HUES64 (cell line): ENCODE measurements at regions not wholly inside any gene's neighbourhood (a gene's known extent, or its start where the extent isn't known, plus 50 kb on each side); places are given as distances from the start of the nearest gene placed in this dataset.

ENCODE experiments used
- H3K27ac ChIP-seq: 2 replicates; pipeline ENCODE4 v1.7.0; 2013; ENCODE audit warnings: low read depth, low read length, inconsistent platforms
- H3K27me3 ChIP-seq: 2 replicates; pipeline ENCODE4 v1.6.1; 2013; ENCODE audit warnings: mild to moderate bottlenecking, low read length; ENCODE audit not compliant: insufficient read depth
- H3K36me3 ChIP-seq: 2 replicates; pipeline ENCODE4 v1.6.1; 2013; ENCODE audit warnings: mild to moderate bottlenecking, low read length; ENCODE audit not compliant: insufficient read depth
- H3K4me1 ChIP-seq: 2 replicates; pipeline ENCODE4 v1.6.1; 2013; ENCODE audit warnings: mild to moderate bottlenecking, low read length, moderate library complexity; ENCODE audit not compliant: insufficient read depth
- H3K4me3 ChIP-seq: 2 replicates; pipeline ENCODE4 v1.5.1; 2013; ENCODE audit warnings: mild to moderate bottlenecking, low read length, moderate library complexity
- H3K9ac ChIP-seq: 2 replicates; pipeline ENCODE4 v1.6.1; 2013; ENCODE audit warnings: mild to moderate bottlenecking, low read depth, low read length
- H3K9me3 ChIP-seq: 2 replicates; pipeline ENCODE4 v1.6.1; 2013; ENCODE audit warnings: low read depth, low read length; ENCODE audit not compliant: insufficient read depth
- WGBS: fragments of 150-250, 120-280 bp; methylation state at CpG from one replicate; pipeline ENCODE4 v1.1.7; 2013; ENCODE audit warnings: missing lambda C conversion rate; 5-methylcytosine and 5-hydroxymethylcytosine counted together

DNA sequence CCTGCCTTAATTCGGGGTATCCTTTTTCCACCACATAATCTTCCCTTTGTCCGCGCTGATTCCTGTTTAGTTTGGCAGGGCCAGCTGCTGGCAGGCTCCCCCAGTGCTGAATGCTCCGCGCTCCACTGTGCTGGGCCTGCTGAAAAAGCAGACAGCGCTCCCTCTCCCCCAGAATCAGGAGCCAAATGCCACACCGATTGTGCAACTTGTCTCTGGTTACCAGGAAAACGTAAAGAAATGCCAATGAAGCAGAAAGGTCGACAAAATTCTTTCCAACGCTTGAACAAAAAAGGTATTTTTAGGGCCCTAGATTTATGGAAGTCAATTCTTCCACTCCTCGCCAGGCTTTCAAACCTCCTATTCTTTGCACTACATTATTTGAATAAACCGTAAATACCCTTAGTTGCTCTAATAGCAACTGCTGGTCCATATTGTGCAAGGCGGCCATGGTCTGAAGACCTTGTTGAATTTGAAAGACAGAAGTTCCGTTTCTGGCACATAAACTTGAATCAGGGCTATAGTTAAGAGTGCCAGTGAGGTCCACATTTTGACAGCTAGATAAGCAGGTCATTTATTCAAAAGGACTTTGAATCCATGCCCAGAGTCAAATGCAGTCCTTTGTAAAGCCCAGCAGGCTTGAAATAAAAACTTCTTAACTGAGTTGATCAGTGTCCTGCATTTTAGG is 206.7 kb upstream of the RFC3 start:
- Histone ChIP-seq H3K9me3 (no peaks in the 10 kb centered on the region), H3K4me3 (no peak overlapping the region), H3K36me3 (no peaks in the 10 kb centered on the region), H3K4me1 (peaks cover 9% of the 10 kb centered on the region), H3K27ac (no peak overlapping the region), H3K9ac (no peak overlapping the region), H3K27me3 (no peaks in the 10 kb centered on the region)
- 90% methylated on average over 14 of the region's 14 CpGs for WGBS

DNA sequence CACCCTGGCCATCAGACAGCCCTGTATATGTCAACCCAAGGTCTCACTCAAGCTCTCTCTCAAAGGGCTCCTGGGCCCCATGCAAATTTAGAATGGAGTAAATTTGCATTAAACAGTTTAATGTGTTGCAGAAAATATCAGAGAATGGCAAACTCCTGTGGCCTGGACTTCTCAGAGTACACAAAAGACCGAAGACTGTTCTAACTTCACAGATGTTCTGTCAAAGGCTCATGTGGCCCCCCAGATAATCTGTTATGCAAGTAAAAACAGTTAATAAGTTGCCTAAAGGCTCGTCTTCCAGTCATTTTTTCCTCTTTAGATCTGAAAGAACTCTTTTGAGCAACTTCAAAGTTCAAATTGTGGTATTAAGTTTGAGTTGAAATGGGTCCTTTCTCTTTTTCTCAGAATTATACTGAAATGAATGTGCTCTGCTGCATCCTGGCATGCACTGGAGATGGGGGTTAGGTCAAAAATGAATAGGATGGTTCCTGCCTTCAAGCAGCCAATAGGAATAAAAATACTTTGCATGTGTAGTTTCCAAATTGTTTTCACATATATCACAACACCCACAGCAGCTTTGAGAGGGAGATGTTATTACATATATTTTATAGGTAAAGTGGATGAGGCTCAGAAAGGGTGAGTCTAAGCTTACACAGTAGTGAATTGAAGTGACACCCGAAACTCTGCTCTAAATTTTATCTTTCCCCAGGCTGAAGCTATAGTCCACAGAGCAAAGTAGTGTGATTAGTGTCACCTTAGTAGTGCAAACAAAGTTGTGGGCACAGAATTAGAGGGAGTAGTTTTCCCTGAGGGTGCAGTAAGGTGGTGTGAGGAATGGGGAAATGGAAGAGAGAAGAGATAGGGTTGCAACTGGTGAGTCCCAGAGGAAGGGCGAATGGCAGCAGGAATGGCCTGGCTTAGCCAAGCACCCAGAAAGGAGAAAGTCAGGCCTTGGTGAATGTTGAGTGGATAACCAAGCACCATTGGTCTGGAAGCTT is 205.0 kb upstream of the RFC3 start:
- WGBS = 91% methylated on average over 4 of the region's 4 CpGs
- no peaks in the 10 kb centered on the region for H3K36me3 ChIP-seq
- no peak overlapping the region for H3K9ac ChIP-seq
- no peaks in the 10 kb centered on the region for H3K27me3 ChIP-seq
- peaks cover 7% of the 10 kb centered on the region for H3K4me1 ChIP-seq
- no peak overlapping the region for H3K4me3 ChIP-seq
- no peak overlapping the region for H3K27ac ChIP-seq
- no peaks in the 10 kb centered on the region for H3K9me3 ChIP-seq

DNA sequence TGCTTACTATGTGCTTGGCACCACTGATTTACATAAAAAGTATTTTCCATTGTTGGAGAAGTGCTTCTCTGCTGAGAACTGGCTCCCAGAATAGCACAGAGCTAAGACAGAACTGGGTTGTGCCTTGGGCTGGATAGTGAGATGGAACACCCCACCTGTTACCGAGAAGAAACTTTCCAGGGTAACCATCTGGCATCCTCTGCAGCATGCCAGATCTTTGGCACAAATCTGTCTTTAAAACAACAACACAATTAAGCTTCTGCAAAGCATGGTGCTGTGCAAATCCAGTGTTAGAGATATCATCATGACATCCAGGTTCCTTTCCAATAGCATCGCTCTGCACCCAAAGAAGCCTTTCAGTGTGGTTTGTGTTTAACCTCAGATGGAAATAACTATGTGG is 202.5 kb upstream of the RFC3 start:
- Histone ChIP-seq H3K9me3 (no peaks in the 10 kb centered on the region), H3K27me3 (no peaks in the 10 kb centered on the region), H3K9ac (no peak overlapping the region), H3K27ac (no peak overlapping the region), H3K36me3 (no peaks in the 10 kb centered on the region), H3K4me1 (peaks cover 7% of the 10 kb centered on the region), H3K4me3 (no peak overlapping the region)
- 89% methylated on average over 2 of the region's 2 CpGs for WGBS

DNA sequence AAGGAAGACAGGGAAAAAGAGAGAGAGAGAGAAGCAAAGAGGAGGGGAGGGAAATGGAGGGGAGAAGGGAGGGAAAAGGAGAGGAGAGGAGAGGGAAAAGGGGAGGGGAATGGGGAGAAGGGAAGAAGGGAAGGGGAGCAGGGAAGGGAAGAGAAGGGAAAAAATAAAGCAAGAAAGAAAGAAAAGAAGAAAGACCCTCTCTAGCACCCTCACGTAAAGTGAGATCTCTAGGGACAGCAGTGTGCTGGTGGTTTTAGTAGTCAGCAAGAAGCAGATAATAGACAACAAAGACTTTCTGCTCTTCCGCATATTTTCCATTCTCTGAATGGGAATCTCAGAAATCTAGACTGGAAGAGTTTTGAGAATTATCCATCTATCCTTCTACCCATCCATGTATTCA is 201.8 kb upstream of the RFC3 start:
- H3K27me3 ChIP-seq = no peaks in the 10 kb centered on the region
- WGBS = no CpG with 5 or more reads among the region's 2 CpGs

DNA sequence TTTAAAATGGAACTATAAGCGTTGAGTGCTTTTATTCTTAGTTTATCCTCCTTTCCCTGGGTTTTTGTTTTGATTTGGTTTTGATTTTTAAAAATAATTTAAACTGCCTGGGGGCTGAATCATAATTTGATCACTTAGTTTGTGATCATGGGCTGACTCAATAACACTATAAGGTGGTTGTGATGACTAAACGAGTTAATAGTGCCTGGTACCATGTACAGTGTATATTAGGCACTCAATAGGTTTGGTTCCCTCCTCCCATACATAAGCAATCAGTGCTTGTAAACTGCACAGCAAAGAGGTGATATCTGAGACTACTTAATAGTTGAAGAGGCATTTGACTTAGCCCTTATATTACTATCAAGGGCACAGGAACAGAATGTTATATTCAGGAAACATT is 200.9 kb upstream of the RFC3 start:
- Histone ChIP-seq H3K4me1 (peaks cover 7% of the 10 kb centered on the region), H3K9ac (no peak overlapping the region), H3K4me3 (no peak overlapping the region), H3K9me3 (no peaks in the 10 kb centered on the region), H3K36me3 (no peaks in the 10 kb centered on the region), H3K27me3 (no peaks in the 10 kb centered on the region), H3K27ac (no peak overlapping the region)
- WGBS = 100% methylated on average over 2 of the region's 2 CpGs

More for the DNA sequence above, 201.8 kb upstream of the RFC3 start:
- Histone ChIP-seq H3K9ac (no peak overlapping the region), H3K9me3 (no peaks in the 10 kb centered on the region), H3K4me3 (no peak overlapping the region), H3K4me1 (peaks cover 7% of the 10 kb centered on the region), H3K36me3 (no peaks in the 10 kb centered on the region), H3K27ac (no peak overlapping the region)

DNA sequence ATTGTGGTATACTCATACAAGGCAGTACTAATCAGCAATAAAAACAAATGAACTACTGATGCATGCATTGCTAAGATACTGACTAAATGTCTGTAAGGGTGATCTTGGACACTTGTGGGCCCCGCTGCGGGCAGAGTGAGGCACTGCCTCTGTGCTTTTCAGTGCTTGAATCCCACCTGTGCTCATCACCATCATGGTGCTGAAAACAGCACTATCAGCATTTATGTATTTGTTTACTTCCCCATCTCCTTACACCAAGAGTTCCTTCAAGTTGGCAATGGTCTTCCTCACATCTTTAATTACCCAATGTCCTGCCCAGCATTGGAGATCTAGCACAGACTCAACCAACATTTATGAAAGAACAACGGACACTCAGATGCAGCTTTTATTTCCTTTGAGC is 193.7 kb upstream of the RFC3 start:
- H3K9ac ChIP-seq = no peak overlapping the region
- no peak overlapping the region for H3K4me3 ChIP-seq
- H3K27me3 ChIP-seq = no peaks in the 10 kb centered on the region
- WGBS = 98% methylated on average over 3 of the region's 3 CpGs
- no peaks in the 10 kb centered on the region for H3K4me1 ChIP-seq
- no peaks in the 10 kb centered on the region for H3K36me3 ChIP-seq
- no peak overlapping the region for H3K27ac ChIP-seq
- no peaks in the 10 kb centered on the region for H3K9me3 ChIP-seq

DNA sequence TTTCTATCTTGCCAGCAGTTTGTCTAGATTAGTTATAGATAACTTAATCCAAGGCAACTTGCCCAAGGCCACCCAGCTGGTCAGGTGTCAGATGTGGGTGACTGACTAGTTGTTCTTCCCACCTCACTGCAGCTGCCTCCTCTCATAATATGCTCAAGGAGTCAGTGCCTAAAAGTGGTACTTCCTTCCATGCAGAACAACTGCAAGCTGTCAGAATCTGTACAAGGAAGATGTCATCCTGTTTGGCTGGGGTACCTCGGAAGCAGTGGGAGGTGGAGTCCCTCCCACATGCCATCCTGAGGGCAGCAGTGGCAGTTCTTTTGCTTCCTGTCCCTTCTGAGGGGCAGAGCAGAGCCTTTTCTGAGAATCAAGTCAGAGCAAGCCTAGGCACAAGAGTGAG is 193.2 kb upstream of the RFC3 start:
- Histone ChIP-seq H3K9me3 (no peaks in the 10 kb centered on the region), H3K36me3 (no peaks in the 10 kb centered on the region), H3K4me3 (no peak overlapping the region), H3K4me1 (no peaks in the 10 kb centered on the region), H3K27ac (no peak overlapping the region), H3K27me3 (no peaks in the 10 kb centered on the region), H3K9ac (no peak overlapping the region)
- 87% methylated on average over 1 of the region's 1 CpG for WGBS

DNA sequence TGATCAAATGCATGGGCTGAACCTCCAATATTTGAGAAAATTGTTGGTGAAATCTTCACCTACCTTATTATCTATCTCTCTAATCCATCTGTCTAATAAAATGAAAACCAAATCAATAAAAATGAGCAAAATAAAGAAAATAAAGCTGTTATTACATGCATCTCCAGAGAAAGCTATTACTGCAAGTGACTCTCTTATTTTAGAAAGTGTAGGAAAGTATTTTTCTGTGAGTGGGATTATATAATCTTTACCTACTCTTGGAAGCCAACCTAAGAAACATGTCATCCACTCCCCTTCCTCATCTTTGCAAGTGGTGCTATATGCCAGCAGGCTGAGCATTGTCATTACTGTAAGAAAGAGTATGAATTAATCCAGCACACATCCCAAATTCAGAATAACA is 191.5 kb upstream of the RFC3 start:
- Histone ChIP-seq H3K9me3 (no peaks in the 10 kb centered on the region), H3K4me1 (no peaks in the 10 kb centered on the region), H3K27ac (no peak overlapping the region), H3K27me3 (no peaks in the 10 kb centered on the region), H3K36me3 (no peaks in the 10 kb centered on the region), H3K9ac (no peak overlapping the region), H3K4me3 (no peak overlapping the region)

DNA sequence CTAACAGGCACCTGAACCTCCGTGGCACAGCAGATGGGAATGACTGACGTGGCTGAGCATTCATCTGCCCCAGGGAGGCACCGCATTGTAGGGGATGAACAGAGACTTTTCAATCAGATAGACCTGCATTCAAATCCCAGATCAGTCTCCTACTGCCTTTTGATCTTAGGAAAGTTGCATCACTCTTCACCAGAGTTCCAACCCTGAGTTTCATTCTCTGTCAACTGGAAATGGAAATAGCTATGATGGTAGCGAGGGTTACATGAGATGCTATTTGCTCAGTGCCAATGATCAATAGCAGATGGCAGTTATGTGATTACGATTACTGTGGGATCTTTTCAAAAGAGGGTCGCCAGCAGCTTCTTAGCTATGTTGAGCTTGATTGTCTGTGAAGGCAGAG is 189.3 kb upstream of the RFC3 start:
- H3K4me3 ChIP-seq = no peak overlapping the region
- H3K36me3 ChIP-seq = no peaks in the 10 kb centered on the region
- H3K9me3 ChIP-seq = no peaks in the 10 kb centered on the region
- H3K9ac ChIP-seq = no peak overlapping the region
- H3K27me3 ChIP-seq = no peaks in the 10 kb centered on the region
- no peak overlapping the region for H3K27ac ChIP-seq
- WGBS = 94% methylated on average over 6 of the region's 6 CpGs
- no peaks in the 10 kb centered on the region for H3K4me1 ChIP-seq

DNA sequence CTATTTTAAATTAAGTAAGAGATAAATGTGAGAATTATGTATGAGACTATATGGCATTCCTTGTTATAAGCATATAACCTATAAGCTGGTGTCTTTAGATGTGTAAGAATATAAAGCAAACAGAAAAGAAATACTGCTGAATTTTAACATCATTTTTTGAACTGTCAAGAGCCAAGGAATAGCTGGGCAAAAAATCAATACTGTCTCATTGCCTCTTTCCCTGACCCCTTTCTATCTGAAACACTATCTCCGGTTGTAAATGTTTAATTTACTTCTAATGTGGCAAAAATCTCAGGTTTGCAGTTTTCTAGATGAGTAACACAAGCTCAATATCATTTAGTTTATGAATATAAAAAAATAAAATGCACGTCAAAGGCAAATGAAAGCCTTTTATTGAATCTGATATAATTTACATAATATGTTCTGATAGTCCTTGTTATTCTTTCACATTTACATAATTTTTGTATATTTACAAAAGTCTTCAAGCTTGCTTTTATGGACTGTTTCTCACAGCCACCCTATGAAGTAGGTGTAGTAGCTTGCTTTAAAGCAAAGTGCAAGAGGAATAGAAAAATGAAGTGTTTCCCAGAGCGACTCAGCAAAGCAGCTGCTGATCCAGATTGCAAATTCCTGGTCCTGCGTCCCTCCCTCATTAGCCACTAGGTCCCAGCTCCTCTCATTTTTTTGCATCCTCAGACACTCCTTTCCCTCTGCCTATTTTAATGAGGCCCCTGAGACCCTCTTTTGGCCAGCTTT is 188.2 kb upstream of the RFC3 start:
- Histone ChIP-seq H3K27me3 (no peaks in the 10 kb centered on the region), H3K36me3 (no peaks in the 10 kb centered on the region), H3K9ac (no peak overlapping the region), H3K9me3 (no peaks in the 10 kb centered on the region), H3K4me1 (0 out of 2 replicates have a peak, but pooled peaks cover 4% of the 10 kb centered on the region), H3K27ac (no peak overlapping the region), H3K4me3 (no peak overlapping the region)
- 79% methylated on average over 2 of the region's 4 CpGs for WGBS
